Ovary (tissue), 7 donors: ENCODE measurements at regions not wholly inside any gene's neighbourhood (a gene's known extent, or its start where the extent isn't known, plus 50 kb on each side); places are given as distances from the start of the nearest gene placed in this dataset.

Experiments
- DNase-seq, 5 donors: peaks; one replicate each; pipeline ENCODE4 v3.0.0-alpha.2; 2019 to 2020
- H3K27ac ChIP-seq, 2 donors: fragments of 200-600 bp; one replicate each; pipeline versions ENCODE4 v1.5.1 to v1.8.0; 2019 to 2022
- H3K27me3 ChIP-seq: fragments of 200-600 bp; one replicate; pipeline ENCODE4 v1.8.0; 2022
- H3K36me3 ChIP-seq: fragments of 200-600 bp; sonication (generic); one replicate; pipeline ENCODE4 v1.5.1; 2019
- H3K4me1 ChIP-seq: one replicate; pipeline ENCODE4 v1.8.1; 2013; ENCODE audit warnings: mild to moderate bottlenecking, moderate library complexity; ENCODE audit not compliant: insufficient read depth
- H3K4me3 ChIP-seq: fragments of 200-600 bp; sonication (generic); one replicate; pipeline ENCODE4 v1.5.1; 2017
- H3K9me3 ChIP-seq, 2 donors: fragments of 200-600 bp in 1 of 2; sonication (generic) in 1 of 2; one replicate each; pipeline versions ENCODE4 v1.5.1 to v1.8.1; 2013 to 2019; ENCODE audit warnings: mild to moderate bottlenecking in 1 of 2, moderate library complexity in 1 of 2
- CTCF ChIP-seq, 3 donors: fragments of 450-650 bp in 2 of 3; fragments of 200-600 bp in 1 of 3; IDR thresholded peaks; one replicate each; pipeline versions ENCODE4 v1.5.1 to v1.8.0; 2016 to 2022; ENCODE audit warnings: antibody characterized with exemption in 3 of 3, mild to moderate bottlenecking in 1 of 3
- EP300 ChIP-seq: sonication (generic); formaldehyde crosslinking; IDR thresholded peaks from one replicate; pipeline ENCODE4 v1.6.1; 2017; ENCODE audit warnings: antibody characterized with exemption
- POLR2A ChIP-seq: fragments of 450-650 bp; IDR thresholded peaks from one replicate; pipeline ENCODE4 v1.6.1; 2017; ENCODE audit warnings: antibody characterized with exemption, mild to moderate bottlenecking, moderate library complexity
- WGBS, 3 donors: extraction: QIAGEN DNeasy Blood & Tissue Kit in 1 of 3; methylation state at CpG; one replicate each; pipeline versions ENCODE4 v1.1.5 to v1.1.7; 2013 to 2017; 5-methylcytosine and 5-hydroxymethylcytosine counted together
- intact Hi-C, 4 donors: fragments of 100-400 bp; cut with DNase I; formaldehyde crosslinking; loops; one replicate each; pipeline versions ENCODE4 v1.11.0 to v1.15.1; 2022 to 2023
- donor health status: DM: no; HTN: no; CAD: no; lungs with moderate emphysema.
- donor health status: DM: no; HTN: no; CAD: no.
- donor health status: Bipolar disorder and iron deficiency.
- donor health status: DM: no; HTN: no; CAD: no.
- donor health status: DM: yes; HTN: yes; CAD: no.

- TF ChIP-seq POLR2A (no peak), EP300 (no peak), CTCF (IDR thresholded peaks at IDR 0.05) (no peak)
- Histone ChIP-seq H3K4me3 (no peak overlapping the region), H3K27ac (no peak overlapping the region), H3K4me1 (no peaks in the 10 kb centered on the region), H3K36me3 (no peaks in the 10 kb centered on the region), H3K27me3 (no peaks in the 10 kb centered on the region), H3K9me3 (no peaks in the 10 kb centered on the region)
- intact Hi-C loops, result no loop called here
- 88 to 92% (median 91%) methylated on average over 10 of the region's 10 CpGs for WGBS, 3 donors
- DNase-seq, result no peak
These were observed 268.5 kb downstream of the HAUS1 start for GRCh38 chr18:46372670-46373069.

DNA sequence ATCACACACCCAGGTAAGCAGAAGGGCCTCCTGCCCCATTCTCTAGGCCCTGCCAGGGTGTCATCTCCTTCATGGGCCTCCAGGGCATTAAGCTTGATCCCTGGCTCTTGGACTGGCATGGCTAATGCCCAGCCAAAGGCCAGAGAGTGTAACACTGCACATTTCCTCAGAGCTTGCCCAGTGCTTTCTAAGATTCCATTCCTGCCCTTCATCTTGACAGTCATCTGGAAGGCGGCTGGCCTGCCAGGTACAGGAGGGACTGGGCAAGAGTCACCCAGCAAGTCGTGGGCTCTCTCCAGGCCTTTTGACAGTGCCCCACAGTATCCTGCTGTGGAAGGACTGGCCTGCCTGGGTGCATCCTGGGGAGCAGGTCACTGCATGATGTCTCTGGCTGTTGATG, 268.9 kb downstream of the HAUS1 start:
- Histone ChIP-seq H3K4me1 (no peaks in the 10 kb centered on the region), H3K36me3 (no peaks in the 10 kb centered on the region), H3K4me3 (no peak overlapping the region), H3K27me3 (no peaks in the 10 kb centered on the region), H3K9me3 (no peaks in the 10 kb centered on the region), H3K27ac (no peak overlapping the region)
- WGBS, 3 donors, result 69 to 71% (median 71%) methylated on average over 2 of the region's 2 CpGs
- TF ChIP-seq EP300 (no peak), CTCF (IDR thresholded peaks at IDR 0.05) (no peak), POLR2A (no peak)
- intact Hi-C loops, result no loop called here
- no peak for DNase-seq

DNA sequence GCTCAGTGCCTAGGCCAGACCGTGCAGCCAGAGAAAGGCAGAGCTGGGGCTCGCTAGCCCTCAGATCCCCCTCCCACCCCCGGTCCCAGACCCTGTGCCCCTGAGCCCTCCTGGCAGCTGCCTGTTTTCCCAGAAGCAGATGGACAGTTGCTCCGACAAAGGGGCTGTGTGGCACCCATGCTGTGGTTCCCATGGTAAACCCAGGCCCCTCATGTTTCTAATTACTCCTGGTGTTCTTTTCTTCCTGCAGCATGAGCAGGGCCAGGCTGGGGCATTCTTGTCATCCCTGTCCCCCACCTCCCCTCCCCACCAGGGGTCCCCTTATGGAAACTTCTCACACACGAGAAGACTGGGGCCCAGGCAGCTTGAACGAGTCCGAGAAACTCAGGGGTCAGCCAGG, 269.6 kb downstream of the HAUS1 start:
- Histone ChIP-seq H3K27me3 (no peaks in the 10 kb centered on the region), H3K4me1 (no peaks in the 10 kb centered on the region), H3K4me3 (no peak overlapping the region), H3K36me3 (no peaks in the 10 kb centered on the region), H3K27ac (no peak overlapping the region), H3K9me3 (no peaks in the 10 kb centered on the region)
- no peak for TF ChIP-seq CTCF (IDR thresholded peaks at IDR 0.05)
- TF ChIP-seq EP300, result no peak
- no peak for TF ChIP-seq POLR2A
- intact Hi-C loops, result no loop called here
- no peak for DNase-seq
- WGBS, 3 donors, result 57 to 66% (median 62%) methylated on average over 7 of the region's 7 CpGs

DNA sequence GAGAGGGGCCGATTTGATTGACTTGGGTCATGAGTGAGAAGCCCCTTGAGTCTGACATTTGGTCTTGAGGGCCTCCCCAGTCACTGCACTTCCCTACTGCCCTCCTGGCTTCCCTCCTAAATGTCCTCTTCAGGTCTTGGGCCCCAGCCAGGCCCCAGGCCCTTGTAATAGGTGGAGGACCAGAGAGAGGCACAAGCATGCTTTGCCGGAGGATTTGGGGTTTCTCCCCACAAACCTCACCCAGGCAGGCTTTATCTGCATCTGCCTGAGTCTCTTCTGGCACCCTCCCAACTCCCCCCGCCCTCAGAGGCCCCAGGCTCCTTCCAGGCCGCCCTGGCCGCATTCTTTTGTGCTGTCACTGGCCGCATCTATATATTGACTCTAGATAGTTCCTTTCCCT, 270.7 kb downstream of the HAUS1 start:
- TF ChIP-seq POLR2A (no peak), EP300 (no peak), CTCF (IDR thresholded peaks at IDR 0.05) (no peak)
- 53 to 64% (median 56%) methylated on average over 6 of the region's 6 CpGs for WGBS, 3 donors
- H3K4me3 ChIP-seq, result no peak overlapping the region
- no peaks in the 10 kb centered on the region for H3K9me3 ChIP-seq
- no peaks in the 10 kb centered on the region for H3K36me3 ChIP-seq
- H3K27ac ChIP-seq, result no peak overlapping the region
- intact Hi-C loops, result no loop called here
- H3K4me1 ChIP-seq, result no peaks in the 10 kb centered on the region
- no peak for DNase-seq
- no peaks in the 10 kb centered on the region for H3K27me3 ChIP-seq

- no peak overlapping the region for H3K27ac ChIP-seq
- intact Hi-C loops, result no loop called here
- H3K36me3 ChIP-seq, result no peaks in the 10 kb centered on the region
- TF ChIP-seq EP300, result no peak
- TF ChIP-seq CTCF (IDR thresholded peaks at IDR 0.05), result no peak
- TF ChIP-seq POLR2A, result no peak
- no peaks in the 10 kb centered on the region for H3K9me3 ChIP-seq
- no peak for DNase-seq
- H3K27me3 ChIP-seq, result no peaks in the 10 kb centered on the region
- WGBS, 3 donors, result 84 to 86% (median 85%) methylated on average over 1 of the region's 1 CpG
- no peaks in the 10 kb centered on the region for H3K4me1 ChIP-seq
- no peak overlapping the region for H3K4me3 ChIP-seq
These were observed 273.4 kb downstream of the HAUS1 start for GRCh38 chr18:46377557-46377956.
